Mesenchymal stem cell (in vitro differentiated cells and primary cell): ENCODE measurements at regions not wholly inside any gene's neighbourhood (a gene's known extent, or its start where the extent isn't known, plus 50 kb on each side); places are given as distances from the start of the nearest gene placed in this dataset.

ENCODE experiments used
- DNase-seq: peaks from one replicate; pipeline ENCODE4 v3.0.0-alpha.2; 2013
- H2AFZ ChIP-seq: one replicate; pipeline ENCODE4 v1.6.1; 2013; ENCODE audit warnings: low read depth, mild to moderate bottlenecking, control low read depth, inconsistent platforms, low read length, moderate library complexity
- H2AK5ac ChIP-seq: 2 replicates; pipeline ENCODE4 v1.6.1; 2013; ENCODE audit warnings: low read length, moderate library complexity, mild to moderate bottlenecking, inconsistent platforms; ENCODE audit not compliant: severe bottlenecking
- H2BK120ac ChIP-seq: one replicate; pipeline ENCODE4 v1.6.1; 2013; ENCODE audit warnings: low read depth, mild to moderate bottlenecking, inconsistent platforms, low read length, moderate library complexity
- H2BK12ac ChIP-seq, 2 experiments: one replicate each; pipeline ENCODE4 v1.6.1; 2013; ENCODE audit warnings: inconsistent platforms in 2 of 2, low read length in 2 of 2, mild to moderate bottlenecking in 2 of 2, moderate library complexity in 2 of 2, control low read depth in 1 of 2
- H2BK15ac ChIP-seq: one replicate; pipeline ENCODE4 v1.6.1; 2013; ENCODE audit warnings: mild to moderate bottlenecking, low read depth, inconsistent platforms; ENCODE audit not compliant: poor library complexity, severe bottlenecking
- H2BK5ac ChIP-seq: 2 replicates; pipeline ENCODE4 v1.6.1; 2013; ENCODE audit warnings: low read depth, mild to moderate bottlenecking, low read length, control low read depth, inconsistent platforms; ENCODE audit not compliant: poor library complexity, severe bottlenecking
- H3K14ac ChIP-seq, 2 experiments: one replicate each; pipeline ENCODE4 v1.6.1; 2013; ENCODE audit warnings: inconsistent platforms in 2 of 2, low read length in 2 of 2, control low read depth in 1 of 2, mild to moderate bottlenecking in 1 of 2, moderate library complexity in 1 of 2
- H3K18ac ChIP-seq, 2 experiments: one replicate each; pipeline ENCODE4 v1.6.1; 2013; ENCODE audit warnings: inconsistent platforms in 2 of 2, low read length in 2 of 2, control low read depth in 1 of 2, low read depth in 1 of 2, mild to moderate bottlenecking in 1 of 2
- H3K23ac ChIP-seq, 2 experiments: one replicate each; pipeline ENCODE4 v1.6.1; 2013; ENCODE audit warnings: inconsistent platforms in 2 of 2, low read length in 2 of 2, mild to moderate bottlenecking in 2 of 2, moderate library complexity in 2 of 2, control low read depth in 1 of 2
- H3K27ac ChIP-seq: 2 replicates; pipeline ENCODE4 v1.5.1; 2013; ENCODE audit warnings: mild to moderate bottlenecking, moderate library complexity, low read length, control low read depth, inconsistent platforms; ENCODE audit not compliant: poor library complexity, severe bottlenecking
- H3K27me3 ChIP-seq, 2 experiments: 2 replicates each; pipeline versions ENCODE4 v1.6.1 to v1.7.0; 2013; ENCODE audit warnings: low read length in 2 of 2, mild to moderate bottlenecking in 2 of 2, moderate library complexity in 2 of 2, control low read depth in 1 of 2, inconsistent platforms in 1 of 2; ENCODE audit not compliant: control insufficient read depth in 1 of 2, insufficient read depth in 1 of 2
- H3K36me3 ChIP-seq, 2 experiments: 2 replicates each; pipeline versions ENCODE4 v1.6.1 to v1.7.0; 2013; ENCODE audit warnings: low read length in 2 of 2, control low read depth in 1 of 2, inconsistent platforms in 1 of 2, low read depth in 1 of 2, mild to moderate bottlenecking in 1 of 2; ENCODE audit not compliant: insufficient read depth in 2 of 2, control insufficient read depth in 1 of 2
- H3K4ac ChIP-seq, 2 experiments: one replicate each; pipeline ENCODE4 v1.6.1; 2013; ENCODE audit warnings: inconsistent platforms in 2 of 2, low read length in 2 of 2, mild to moderate bottlenecking in 2 of 2, moderate library complexity in 2 of 2, control low read depth in 1 of 2, low read depth in 1 of 2
- H3K4me1 ChIP-seq: 2 replicates; pipeline ENCODE4 v1.6.1; 2013; ENCODE audit warnings: low read depth, low read length, control low read depth; ENCODE audit not compliant: control insufficient read depth, insufficient read depth
- H3K4me2 ChIP-seq: 2 replicates; pipeline ENCODE4 v1.6.1; 2013; ENCODE audit warnings: low read length, mild to moderate bottlenecking, inconsistent platforms; ENCODE audit not compliant: poor library complexity, severe bottlenecking
- H3K4me3 ChIP-seq, 2 experiments: 2 replicates each; pipeline versions ENCODE4 v1.5.1 to v1.7.0; 2013; ENCODE audit warnings: low read length in 2 of 2, mild to moderate bottlenecking in 2 of 2, control low read depth in 1 of 2, low read depth in 1 of 2; ENCODE audit not compliant: insufficient read depth in 1 of 2
- H3K79me1 ChIP-seq: replicated peaks from 2 replicates; pipeline ENCODE4 v1.6.1; 2013; ENCODE audit warnings: mild to moderate bottlenecking, control low read depth, low read length, inconsistent platforms; ENCODE audit not compliant: poor library complexity, severe bottlenecking
- H3K9ac ChIP-seq: 2 replicates; pipeline ENCODE4 v1.7.0; 2013; ENCODE audit warnings: mild to moderate bottlenecking, low read length, moderate library complexity
- H3K9me3 ChIP-seq: 2 replicates; pipeline ENCODE4 v1.7.0; 2013; ENCODE audit warnings: mild to moderate bottlenecking, low read length; ENCODE audit not compliant: control insufficient read depth
- H4K8ac ChIP-seq: one replicate; pipeline ENCODE4 v1.6.1; 2013; ENCODE audit warnings: inconsistent platforms, mild to moderate bottlenecking, low read length, moderate library complexity
- H4K91ac ChIP-seq: one replicate; pipeline ENCODE4 v1.6.1; 2013; ENCODE audit warnings: mild to moderate bottlenecking, low read length, inconsistent platforms
- WGBS: methylation state at CpG from one replicate; pipeline ENCODE4 v1.1.7; 2013; ENCODE audit warnings: mixed read lengths; 5-methylcytosine and 5-hydroxymethylcytosine counted together

- Histone ChIP-seq H3K4me2 (no peak overlapping the region), H3K4me3 (no peak overlapping the region), H3K27ac (no peak overlapping the region), H3K4me1 (no peaks in the 10 kb centered on the region), H3K4ac (no peak overlapping the region), H3K79me1 (no peaks in the 10 kb centered on the region), H3K9me3 (no peaks in the 10 kb centered on the region), H3K14ac (no peak overlapping the region), H3K27me3 (no peaks in the 10 kb centered on the region), H2BK120ac (no peak overlapping the region), H3K36me3 (no peaks in the 10 kb centered on the region), H2AFZ (no peak overlapping the region), H2BK12ac (no peak overlapping the region), H3K9ac (no peak overlapping the region), H4K8ac (no peak overlapping the region), H3K18ac (no peak overlapping the region), H2AK5ac (no peak overlapping the region), H4K91ac (no peak overlapping the region), H2BK15ac (no peak overlapping the region), H2BK5ac (no peak overlapping the region), H3K23ac (no peak overlapping the region)
- WGBS, result 92% methylated on average over 8 of the region's 8 CpGs
- DNase-seq, result no peak
Measured at GRCh38 chr7:110521357-110521911, 569.5 kb upstream of the LRRN3 start.

- Histone ChIP-seq H3K27me3 (no peaks in the 10 kb centered on the region), H3K4me3 (no peak overlapping the region), H3K14ac (no peak overlapping the region), H2BK120ac (no peak overlapping the region), H3K36me3 (no peaks in the 10 kb centered on the region), H3K18ac (no peak overlapping the region), H4K91ac (no peak overlapping the region), H2AFZ (no peak overlapping the region), H2BK15ac (no peak overlapping the region), H3K23ac (no peak overlapping the region), H3K4me2 (no peak overlapping the region), H3K9ac (no peak overlapping the region), H2BK5ac (no peak overlapping the region), H3K9me3 (no peaks in the 10 kb centered on the region), H4K8ac (no peak overlapping the region), H2AK5ac (no peak overlapping the region), H3K79me1 (no peaks in the 10 kb centered on the region), H3K4ac (no peak overlapping the region), H3K27ac (no peak overlapping the region), H2BK12ac (no peak overlapping the region), H3K4me1 (no peaks in the 10 kb centered on the region)
- DNase-seq, result no peak
- WGBS, result 63% methylated on average over 3 of the region's 5 CpGs
Measured at GRCh38 chr7:110522061-110522760, 568.7 kb upstream of the LRRN3 start.

DNA sequence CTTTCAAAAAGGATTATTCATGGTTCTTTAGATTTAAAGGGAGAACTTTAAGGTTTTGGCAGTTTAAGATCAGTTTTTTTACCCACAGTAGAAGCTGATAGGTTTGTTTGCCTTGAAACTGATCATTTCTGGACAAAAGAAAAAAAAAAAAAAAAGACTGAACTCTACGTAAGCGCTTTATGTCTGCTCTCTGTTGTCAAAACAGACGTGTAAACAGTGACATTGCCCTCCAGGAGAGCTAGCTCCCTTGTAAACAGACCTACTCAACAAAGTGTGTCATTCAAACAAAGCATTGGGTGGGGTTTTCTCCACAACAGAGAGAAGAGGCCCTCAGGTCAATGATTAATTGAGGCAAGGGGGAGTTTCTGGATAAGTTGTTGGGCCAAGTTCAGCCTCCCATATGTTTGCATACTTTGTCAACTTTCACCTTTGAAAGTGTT, 568.1 kb upstream of the LRRN3 start:
- H3K36me3 ChIP-seq, result no peaks in the 10 kb centered on the region
- H3K14ac ChIP-seq, result no peak overlapping the region
- H3K27me3 ChIP-seq, result no peaks in the 10 kb centered on the region
- H3K4ac ChIP-seq, result no peak overlapping the region
- no peak overlapping the region for H2AFZ ChIP-seq
- no peaks in the 10 kb centered on the region for H3K4me1 ChIP-seq
- H3K23ac ChIP-seq, result no peak overlapping the region
- H2BK5ac ChIP-seq, result no peak overlapping the region
- H3K9me3 ChIP-seq, result no peaks in the 10 kb centered on the region
- no peak overlapping the region for H2AK5ac ChIP-seq
- no peak overlapping the region for H4K8ac ChIP-seq
- no peak overlapping the region for H3K9ac ChIP-seq
- DNase-seq, result peak; percentile 80
- H2BK120ac ChIP-seq, result no peak overlapping the region
- H3K79me1 ChIP-seq, result no peaks in the 10 kb centered on the region
- no peak overlapping the region for H2BK12ac ChIP-seq
- no peak overlapping the region for H3K4me3 ChIP-seq
- H3K27ac ChIP-seq, result peak overlapping the region; percentile 39
- H3K4me2 ChIP-seq, result no peak overlapping the region
- no CpG with 5 or more reads among the region's 3 CpGs for WGBS
- no peak overlapping the region for H4K91ac ChIP-seq
- H3K18ac ChIP-seq, result no peak overlapping the region
- H2BK15ac ChIP-seq, result no peak overlapping the region

GRCh38 chr7:110529175-110529574, 561.8 kb upstream of the LRRN3 start:
- H3K23ac ChIP-seq, result no peak overlapping the region
- no peak overlapping the region for H2AFZ ChIP-seq
- no peak overlapping the region for H3K27ac ChIP-seq
- 81% methylated on average over 2 of the region's 2 CpGs for WGBS
- no peak for DNase-seq
- no peak overlapping the region for H2AK5ac ChIP-seq
- H3K4me2 ChIP-seq, result no peak overlapping the region
- no peak overlapping the region for H4K8ac ChIP-seq
- no peaks in the 10 kb centered on the region for H3K27me3 ChIP-seq
- no peak overlapping the region for H2BK5ac ChIP-seq
- H3K4ac ChIP-seq, result no peak overlapping the region
- H2BK120ac ChIP-seq, result no peak overlapping the region
- H2BK15ac ChIP-seq, result no peak overlapping the region
- peaks cover 1% of the 10 kb centered on the region for H3K4me1 ChIP-seq
- H3K4me3 ChIP-seq, result no peak overlapping the region
- H4K91ac ChIP-seq, result no peak overlapping the region
- H3K14ac ChIP-seq, result no peak overlapping the region
- H2BK12ac ChIP-seq, result no peak overlapping the region
- no peak overlapping the region for H3K9ac ChIP-seq
- H3K79me1 ChIP-seq, result no peaks in the 10 kb centered on the region
- H3K36me3 ChIP-seq, result no peaks in the 10 kb centered on the region
- H3K18ac ChIP-seq, result no peak overlapping the region
- H3K9me3 ChIP-seq, result no peaks in the 10 kb centered on the region
